GM23338 (cell line): ENCODE measurements at regions not wholly inside any gene's neighbourhood (a gene's known extent, or its start where the extent isn't known, plus 50 kb on each side); places are given as distances from the start of the nearest gene placed in this dataset.

Source experiments
- ATAC-seq: fragments of 200-7000 bp; cut with Tn5 transposase; 3 replicates; pipeline ENCODE4 v1.9.1; 2020
- DNase-seq: peaks from one replicate; pipeline ENCODE4 v3.0.0-alpha.2; 2015; ENCODE audit warnings: low spot score
- H2AFZ ChIP-seq: fragments of 200-600 bp; sonication (generic); 2 replicates; pipeline ENCODE4 v1.8.0; 2016; ENCODE audit warnings: antibody characterized with exemption, mild to moderate bottlenecking, moderate library complexity
- H3F3A ChIP-seq: fragments of 200-600 bp; sonication (generic); replicated peaks from 2 replicates; pipeline ENCODE4 v1.8.0; 2017; ENCODE audit warnings: antibody characterized with exemption, mixed run types, low read depth
- H3K27ac ChIP-seq: fragments of 200-600 bp; sonication (generic); 2 replicates; pipeline ENCODE4 v1.6.1; 2016; ENCODE audit warnings: low read depth
- H3K27me3 ChIP-seq: fragments of 200-600 bp; sonication (generic); 2 replicates; pipeline ENCODE4 v1.8.0; 2016; ENCODE audit warnings: mild to moderate bottlenecking, mixed run types, moderate library complexity; ENCODE audit not compliant: insufficient read depth
- H3K36me3 ChIP-seq: fragments of 200-600 bp; sonication (generic); 2 replicates; pipeline ENCODE4 v1.8.0; 2016; ENCODE audit warnings: mild to moderate bottlenecking; ENCODE audit not compliant: insufficient read depth
- H3K4me1 ChIP-seq: fragments of 200-600 bp; sonication (generic); 2 replicates; pipeline ENCODE4 v1.8.0; 2016; ENCODE audit warnings: mild to moderate bottlenecking, moderate library complexity; ENCODE audit not compliant: insufficient read depth
- H3K4me2 ChIP-seq: fragments of 200-600 bp; sonication (generic); 2 replicates; pipeline ENCODE4 v1.7.1; 2017; ENCODE audit warnings: mixed run types
- H3K4me3 ChIP-seq: fragments of 200-600 bp; sonication (generic); 2 replicates; pipeline ENCODE4 v1.6.1; 2016; ENCODE audit warnings: mixed run types
- H3K79me2 ChIP-seq: fragments of 200-600 bp; sonication (generic); replicated peaks from 2 replicates; pipeline ENCODE4 v1.8.0; 2017; ENCODE audit warnings: mild to moderate bottlenecking; ENCODE audit not compliant: insufficient read depth
- H3K9me2 ChIP-seq: fragments of 200-600 bp; sonication (generic); 2 replicates; pipeline ENCODE4 v1.8.0; 2017; ENCODE audit not compliant: insufficient read depth
- H4K20me1 ChIP-seq: fragments of 200-600 bp; sonication (generic); replicated peaks from 2 replicates; pipeline ENCODE4 v1.8.0; 2017; ENCODE audit warnings: mild to moderate bottlenecking; ENCODE audit not compliant: insufficient read depth
- H3K27ac Mint-ChIP-seq: 2 replicates; pipeline ENCODE4 v1.8.0; 2020; ENCODE audit warnings: inconsistent platforms, mild to moderate bottlenecking, moderate library complexity, mixed read lengths
- H3K27me3 Mint-ChIP-seq: 3 replicates; pipeline ENCODE4 v1.8.0; 2022; ENCODE audit warnings: low read depth, mild to moderate bottlenecking, moderate library complexity, mixed read lengths, inconsistent platforms; ENCODE audit not compliant: insufficient read depth, poor library complexity
- H3K36me3 Mint-ChIP-seq: 3 replicates; pipeline ENCODE4 v1.8.0; 2021; ENCODE audit warnings: low read depth, mild to moderate bottlenecking, inconsistent platforms, moderate library complexity, mixed read lengths
- H3K4me1 Mint-ChIP-seq: 3 replicates; pipeline ENCODE4 v1.8.0; 2020; ENCODE audit warnings: mild to moderate bottlenecking, inconsistent platforms, mixed read lengths
- H3K4me3 Mint-ChIP-seq: 3 replicates; pipeline ENCODE4 v1.8.0; 2021; ENCODE audit warnings: moderate library complexity, mild to moderate bottlenecking, inconsistent platforms, mixed read lengths
- H3K9me3 Mint-ChIP-seq: 3 replicates; pipeline ENCODE4 v1.8.0; 2020; ENCODE audit warnings: moderate library complexity, mild to moderate bottlenecking, inconsistent platforms, mixed read lengths
- CREB1 ChIP-seq: fragments of 250-450 bp; sonication (Bioruptor Pico); IDR thresholded peaks from 2 replicates; pipeline ENCODE4 v1.5.0; 2020; ENCODE audit warnings: low read depth, mild to moderate bottlenecking, moderate library complexity
- EZH2phosphoT487 ChIP-seq: fragments of 200-600 bp; sonication (generic); IDR thresholded peaks from one replicate; pipeline ENCODE4 v1.8.1; 2018; ENCODE audit warnings: antibody characterized with exemption; ENCODE audit not compliant: unreplicated experiment
- JUNB ChIP-seq: IDR thresholded peaks from one replicate; pipeline ENCODE4 v1.6.1; 2016; ENCODE audit warnings: antibody characterized with exemption; ENCODE audit not compliant: unreplicated experiment
- ZNF331 ChIP-seq: fragments of 250-450 bp; sonication (Bioruptor Pico); IDR thresholded peaks from 2 replicates; pipeline ENCODE4 v1.5.0; 2020; ENCODE audit warnings: low read depth, mild to moderate bottlenecking, moderate library complexity
- TF ChIP-seq, protein P1 (sequence below): fragments of 250-450 bp; sonication (Bioruptor Pico); IDR thresholded peaks from 2 replicates; pipeline ENCODE4 v1.5.0; 2020; ENCODE audit warnings: mild to moderate bottlenecking, moderate library complexity
- TF ChIP-seq, protein P2 (sequence below), 2 experiments: fragments of 200-600 bp in 1 of 2; sonication (generic) in 1 of 2; conservative IDR thresholded peaks; 2 replicates each; pipeline versions ENCODE4 v1.5.1 to v1.6.1; 2016 to 2017; ENCODE audit warnings: antibody characterized with exemption in 2 of 2, low read depth in 2 of 2, mild to moderate bottlenecking in 2 of 2, moderate library complexity in 1 of 2

DNA sequence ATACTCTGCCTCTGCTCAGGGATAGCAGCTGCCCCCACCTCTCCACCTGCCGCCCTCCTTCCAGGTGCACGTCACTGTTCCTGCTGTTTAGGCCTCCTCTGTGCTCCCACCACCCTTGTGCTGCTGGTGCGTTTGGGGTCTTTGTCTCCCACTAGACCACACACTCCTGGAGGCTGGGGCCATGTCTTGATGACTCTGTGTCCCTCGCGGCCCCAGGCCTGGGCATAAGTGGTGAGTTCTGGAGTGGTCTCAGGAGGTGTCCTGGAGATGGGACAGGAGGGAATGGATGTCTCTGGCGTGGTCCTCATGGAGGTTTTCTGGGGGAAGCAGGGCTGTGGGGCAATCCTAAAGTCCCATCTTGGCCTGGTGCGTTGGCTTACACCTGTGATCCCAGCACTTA is 132.1 kb downstream of the TFCP2L1 start (continued):
- TF ChIP-seq, protein P1, sequence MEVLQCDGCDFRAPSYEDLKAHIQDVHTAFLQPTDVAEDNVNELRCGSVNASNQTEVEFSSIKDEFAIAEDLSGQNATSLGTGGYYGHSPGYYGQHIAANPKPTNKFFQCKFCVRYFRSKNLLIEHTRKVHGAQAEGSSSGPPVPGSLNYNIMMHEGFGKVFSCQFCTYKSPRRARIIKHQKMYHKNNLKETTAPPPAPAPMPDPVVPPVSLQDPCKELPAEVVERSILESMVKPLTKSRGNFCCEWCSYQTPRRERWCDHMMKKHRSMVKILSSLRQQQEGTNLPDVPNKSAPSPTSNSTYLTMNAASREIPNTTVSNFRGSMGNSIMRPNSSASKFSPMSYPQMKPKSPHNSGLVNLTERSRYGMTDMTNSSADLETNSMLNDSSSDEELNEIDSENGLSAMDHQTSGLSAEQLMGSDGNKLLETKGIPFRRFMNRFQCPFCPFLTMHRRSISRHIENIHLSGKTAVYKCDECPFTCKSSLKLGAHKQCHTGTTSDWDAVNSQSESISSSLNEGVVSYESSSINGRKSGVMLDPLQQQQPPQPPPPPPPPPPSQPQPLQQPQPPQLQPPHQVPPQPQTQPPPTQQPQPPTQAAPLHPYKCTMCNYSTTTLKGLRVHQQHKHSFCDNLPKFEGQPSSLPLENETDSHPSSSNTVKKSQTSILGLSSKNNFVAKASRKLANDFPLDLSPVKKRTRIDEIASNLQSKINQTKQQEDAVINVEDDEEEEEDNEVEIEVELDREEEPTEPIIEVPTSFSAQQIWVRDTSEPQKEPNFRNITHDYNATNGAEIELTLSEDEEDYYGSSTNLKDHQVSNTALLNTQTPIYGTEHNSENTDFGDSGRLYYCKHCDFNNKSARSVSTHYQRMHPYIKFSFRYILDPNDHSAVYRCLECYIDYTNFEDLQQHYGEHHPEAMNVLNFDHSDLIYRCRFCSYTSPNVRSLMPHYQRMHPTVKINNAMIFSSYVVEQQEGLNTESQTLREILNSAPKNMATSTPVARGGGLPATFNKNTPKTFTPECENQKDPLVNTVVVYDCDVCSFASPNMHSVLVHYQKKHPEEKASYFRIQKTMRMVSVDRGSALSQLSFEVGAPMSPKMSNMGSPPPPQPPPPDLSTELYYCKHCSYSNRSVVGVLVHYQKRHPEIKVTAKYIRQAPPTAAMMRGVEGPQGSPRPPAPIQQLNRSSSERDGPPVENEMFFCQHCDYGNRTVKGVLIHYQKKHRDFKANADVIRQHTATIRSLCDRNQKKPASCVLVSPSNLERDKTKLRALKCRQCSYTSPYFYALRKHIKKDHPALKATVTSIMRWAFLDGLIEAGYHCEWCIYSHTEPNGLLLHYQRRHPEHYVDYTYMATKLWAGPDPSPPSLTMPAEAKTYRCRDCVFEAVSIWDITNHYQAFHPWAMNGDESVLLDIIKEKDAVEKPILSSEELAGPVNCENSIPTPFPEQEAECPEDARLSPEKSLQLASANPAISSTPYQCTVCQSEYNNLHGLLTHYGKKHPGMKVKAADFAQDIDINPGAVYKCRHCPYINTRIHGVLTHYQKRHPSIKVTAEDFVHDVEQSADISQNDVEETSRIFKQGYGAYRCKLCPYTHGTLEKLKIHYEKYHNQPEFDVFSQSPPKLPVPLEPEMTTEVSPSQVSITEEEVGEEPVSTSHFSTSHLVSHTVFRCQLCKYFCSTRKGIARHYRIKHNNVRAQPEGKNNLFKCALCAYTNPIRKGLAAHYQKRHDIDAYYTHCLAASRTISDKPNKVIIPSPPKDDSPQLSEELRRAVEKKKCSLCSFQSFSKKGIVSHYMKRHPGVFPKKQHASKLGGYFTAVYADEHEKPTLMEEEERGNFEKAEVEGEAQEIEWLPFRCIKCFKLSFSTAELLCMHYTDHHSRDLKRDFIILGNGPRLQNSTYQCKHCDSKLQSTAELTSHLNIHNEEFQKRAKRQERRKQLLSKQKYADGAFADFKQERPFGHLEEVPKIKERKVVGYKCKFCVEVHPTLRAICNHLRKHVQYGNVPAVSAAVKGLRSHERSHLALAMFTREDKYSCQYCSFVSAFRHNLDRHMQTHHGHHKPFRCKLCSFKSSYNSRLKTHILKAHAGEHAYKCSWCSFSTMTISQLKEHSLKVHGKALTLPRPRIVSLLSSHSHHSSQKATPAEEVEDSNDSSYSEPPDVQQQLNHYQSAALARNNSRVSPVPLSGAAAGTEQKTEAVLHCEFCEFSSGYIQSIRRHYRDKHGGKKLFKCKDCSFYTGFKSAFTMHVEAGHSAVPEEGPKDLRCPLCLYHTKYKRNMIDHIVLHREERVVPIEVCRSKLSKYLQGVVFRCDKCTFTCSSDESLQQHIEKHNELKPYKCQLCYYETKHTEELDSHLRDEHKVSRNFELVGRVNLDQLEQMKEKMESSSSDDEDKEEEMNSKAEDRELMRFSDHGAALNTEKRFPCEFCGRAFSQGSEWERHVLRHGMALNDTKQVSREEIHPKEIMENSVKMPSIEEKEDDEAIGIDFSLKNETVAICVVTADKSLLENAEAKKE, result no peak
- TF ChIP-seq, protein P2, sequence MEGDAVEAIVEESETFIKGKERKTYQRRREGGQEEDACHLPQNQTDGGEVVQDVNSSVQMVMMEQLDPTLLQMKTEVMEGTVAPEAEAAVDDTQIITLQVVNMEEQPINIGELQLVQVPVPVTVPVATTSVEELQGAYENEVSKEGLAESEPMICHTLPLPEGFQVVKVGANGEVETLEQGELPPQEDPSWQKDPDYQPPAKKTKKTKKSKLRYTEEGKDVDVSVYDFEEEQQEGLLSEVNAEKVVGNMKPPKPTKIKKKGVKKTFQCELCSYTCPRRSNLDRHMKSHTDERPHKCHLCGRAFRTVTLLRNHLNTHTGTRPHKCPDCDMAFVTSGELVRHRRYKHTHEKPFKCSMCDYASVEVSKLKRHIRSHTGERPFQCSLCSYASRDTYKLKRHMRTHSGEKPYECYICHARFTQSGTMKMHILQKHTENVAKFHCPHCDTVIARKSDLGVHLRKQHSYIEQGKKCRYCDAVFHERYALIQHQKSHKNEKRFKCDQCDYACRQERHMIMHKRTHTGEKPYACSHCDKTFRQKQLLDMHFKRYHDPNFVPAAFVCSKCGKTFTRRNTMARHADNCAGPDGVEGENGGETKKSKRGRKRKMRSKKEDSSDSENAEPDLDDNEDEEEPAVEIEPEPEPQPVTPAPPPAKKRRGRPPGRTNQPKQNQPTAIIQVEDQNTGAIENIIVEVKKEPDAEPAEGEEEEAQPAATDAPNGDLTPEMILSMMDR (conservative IDR thresholded peaks at IDR 0.05; ENCODE audit: low read depth in 2 of 2), result no peak
- no peak for TF ChIP-seq CREB1 (CRISPR knock-in tag)

DNA sequence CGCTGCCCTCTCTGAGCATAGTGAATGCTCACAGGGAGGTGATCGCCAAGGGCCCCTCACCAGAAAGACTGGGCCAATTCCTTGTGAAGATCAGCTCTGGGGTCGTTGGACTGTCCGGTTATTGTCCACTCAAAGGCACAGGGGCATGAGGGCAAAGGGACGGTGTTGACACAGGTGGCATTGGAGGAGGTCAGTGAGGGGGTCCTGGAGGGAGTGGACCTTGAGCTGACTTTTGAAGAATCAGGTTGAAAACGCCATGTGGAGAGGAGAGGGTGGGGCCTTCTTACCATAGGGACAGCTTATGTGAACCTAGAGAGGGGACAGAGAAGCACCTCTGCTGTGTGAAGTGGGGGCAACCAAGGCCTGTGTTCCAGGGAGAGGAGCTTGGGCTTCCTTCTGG is 131.5 kb downstream of the TFCP2L1 start:
- no peaks in the 10 kb centered on the region for H3K4me1 ChIP-seq
- peaks cover 27% of the 10 kb centered on the region for H3K9me3 Mint-ChIP-seq
- H3K36me3 Mint-ChIP-seq, result peaks cover 13% of the 10 kb centered on the region; the same call in 2 of the 3 replicates
- no peak overlapping the region for H3K27ac ChIP-seq
- H3K79me2 ChIP-seq, result no peaks in the 10 kb centered on the region
- no peaks in the 10 kb centered on the region for H3K36me3 ChIP-seq
- H3K4me2 ChIP-seq, result no peak overlapping the region
- DNase-seq (no peak), ATAC-seq (no peak)
- peaks cover 3% of the 10 kb centered on the region for H3K27me3 Mint-ChIP-seq
- H3K27ac Mint-ChIP-seq, result no peak overlapping the region
- H3F3A ChIP-seq, result no peaks in the 10 kb centered on the region
- no peaks in the 10 kb centered on the region for H3K27me3 ChIP-seq
- no peaks in the 10 kb centered on the region for H3K9me2 ChIP-seq
- no peaks in the 10 kb centered on the region for H3K4me1 Mint-ChIP-seq
- H3K4me3 ChIP-seq, result no peak overlapping the region
- no peak overlapping the region for H2AFZ ChIP-seq
- H4K20me1 ChIP-seq, result no peaks in the 10 kb centered on the region
- no peak overlapping the region for H3K4me3 Mint-ChIP-seq
- no peak for TF ChIP-seq EZH2phosphoT487
- TF ChIP-seq ZNF331 (CRISPR knock-in tag), result no peak
- no peak for TF ChIP-seq JUNB
- TF ChIP-seq, protein P1, result no peak
